ENCODE measurements at regions not wholly inside any gene's neighbourhood (a gene's known extent, or its start where the extent isn't known, plus 50 kb on each side); places are given as distances from the start of the nearest gene placed in this dataset.

DNA sequence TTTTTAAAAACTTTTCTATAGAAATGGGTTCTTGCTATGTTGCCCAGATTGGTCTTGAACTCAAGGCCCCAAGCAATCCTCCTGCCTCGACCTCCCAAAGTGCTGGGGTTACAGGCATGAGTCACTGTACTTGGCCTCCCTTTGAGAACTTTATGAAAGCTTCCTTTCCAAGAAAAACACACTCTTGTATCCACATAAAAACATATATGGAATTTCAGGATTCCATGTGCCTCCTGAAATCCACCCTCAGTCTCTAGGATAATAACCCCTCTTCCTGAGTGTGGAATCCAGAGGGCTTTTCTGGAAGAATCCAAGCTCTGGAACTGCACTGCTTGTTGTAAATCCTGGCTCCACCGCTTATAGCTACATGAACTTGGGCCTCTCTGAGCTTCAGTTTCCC, 53.2 kb upstream of the MRTFB start:
- TF ChIP-seq GATA3 (IDR thresholded peaks at IDR 0.05; ENCODE audit: low read depth, low read length) = no peak
- no peak for TF ChIP-seq GATA2 (IDR thresholded peaks at IDR 0.05; ENCODE audit: low read depth, low read length)

- no peak for TF ChIP-seq GATA2 (IDR thresholded peaks at IDR 0.05; ENCODE audit: low read depth, low read length)
- TF ChIP-seq GATA3 (IDR thresholded peaks at IDR 0.05; ENCODE audit: low read depth, low read length) = no peak
Measured at GRCh38 chr16:14018851-14019250, 52.3 kb upstream of the MRTFB start.

- TF ChIP-seq GATA2 (IDR thresholded peaks at IDR 0.05; ENCODE audit: low read depth, low read length) (no peak), GATA3 (IDR thresholded peaks at IDR 0.05; ENCODE audit: low read depth, low read length) (no peak)
Measured at GRCh38 chr16:14020141-14020540, 51.0 kb upstream of the MRTFB start.
